HG03039 (cell line): ENCODE measurements at regions not wholly inside any gene's neighbourhood (a gene's known extent, or its start where the extent isn't known, plus 50 kb on each side); places are given as distances from the start of the nearest gene placed in this dataset.

Experiments
- ATAC-seq: cut with Tn5 transposase; IDR thresholded peaks from one replicate; pipeline ENCODE4 v1.9.1; 2021; ENCODE audit warnings: mild to moderate bottlenecking, moderate library complexity; ENCODE audit not compliant: unreplicated experiment

DNA sequence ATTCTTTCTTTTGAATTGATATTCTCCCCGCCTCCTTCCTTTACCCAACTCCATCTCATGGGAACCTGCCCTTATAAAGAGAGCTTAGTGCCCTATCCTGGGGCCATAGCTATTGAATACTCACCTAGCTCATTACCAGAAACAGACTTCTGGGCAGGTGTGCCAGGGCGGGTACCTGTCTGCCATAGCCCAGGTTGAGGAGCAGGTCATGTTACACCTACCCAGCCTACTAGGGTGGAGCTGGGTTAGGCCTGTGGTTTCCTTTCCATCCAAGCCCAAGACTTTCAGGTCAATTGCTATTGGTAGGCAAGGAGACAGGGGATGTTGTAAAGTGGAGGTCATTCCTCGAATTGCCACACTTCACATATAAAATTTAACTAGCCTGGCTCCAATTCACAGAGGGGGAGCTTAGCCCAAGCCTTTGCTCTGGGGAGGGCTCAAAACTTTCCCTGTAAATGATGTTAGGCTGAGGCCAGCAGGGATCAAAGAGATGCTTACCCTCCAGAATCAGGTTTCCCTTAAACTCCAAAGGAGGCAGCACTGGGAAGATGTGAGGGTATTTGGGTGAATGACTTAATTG lies 87.1 kb upstream of the IPO9 start:
- ATAC-seq, result no peak

GRCh38 chr1:201742476-201742875 lies 86.5 kb upstream of the IPO9 start:
- ATAC-seq, result no peak

- no peak for ATAC-seq
These were observed 85.8 kb upstream of the IPO9 start for GRCh38 chr1:201742955-201743805.

DNA sequence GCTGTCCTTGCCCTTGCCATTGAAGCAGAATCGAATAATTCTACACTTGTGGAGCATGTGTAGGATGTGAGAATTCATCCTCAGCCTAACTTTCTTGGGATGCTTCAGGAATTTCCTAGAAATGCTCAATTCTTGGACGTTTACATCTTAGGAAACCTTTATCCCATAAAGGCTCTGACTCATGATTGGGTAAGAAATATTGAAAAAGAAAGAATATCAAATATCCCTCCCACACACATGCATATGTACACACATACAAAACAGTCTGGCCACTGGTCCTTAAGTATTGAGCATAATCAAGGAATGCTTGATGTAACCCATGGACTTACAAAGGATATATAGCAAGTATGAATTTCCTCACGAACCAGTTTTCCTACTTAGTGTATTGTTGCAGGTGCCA lies 83.9 kb upstream of the IPO9 start:
- ATAC-seq, result no peak

DNA sequence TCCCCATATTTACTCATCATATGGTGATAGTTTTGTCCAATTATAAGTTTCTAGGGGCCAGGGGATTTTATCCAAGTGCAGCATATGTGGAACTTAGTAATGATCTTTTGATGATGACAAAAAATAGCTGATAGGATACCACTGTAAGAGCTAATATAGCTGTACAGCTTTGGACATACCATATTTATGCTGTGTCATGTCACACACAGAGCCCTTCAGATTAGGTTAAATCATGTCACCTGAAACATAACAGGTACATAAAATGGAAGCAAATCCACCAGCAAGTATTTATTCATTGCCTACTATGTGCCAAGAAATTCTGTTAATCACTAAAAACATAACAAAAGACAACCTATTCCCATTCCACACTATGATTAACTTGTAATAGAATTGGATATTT lies 82.8 kb upstream of the IPO9 start:
- no peak for ATAC-seq

DNA sequence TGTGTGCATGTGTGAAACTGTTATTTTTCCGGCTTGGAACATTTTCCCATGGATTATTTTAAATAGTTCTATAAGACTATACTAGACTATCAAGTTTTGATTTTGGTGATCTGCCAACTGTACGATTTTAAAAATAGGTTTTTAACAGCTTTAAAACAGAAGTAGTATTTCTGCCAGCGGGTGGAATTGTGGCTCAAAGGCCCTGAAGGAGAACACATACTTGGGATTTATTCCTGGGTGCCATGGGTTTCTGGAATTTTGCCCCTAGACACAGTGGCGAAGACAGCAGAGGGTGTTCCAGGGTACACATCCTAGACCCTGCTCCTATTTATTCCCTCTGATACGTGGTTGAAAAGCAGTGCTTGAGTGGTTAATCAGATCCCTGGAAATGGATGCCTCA lies 81.7 kb upstream of the IPO9 start:
- no peak for ATAC-seq

DNA sequence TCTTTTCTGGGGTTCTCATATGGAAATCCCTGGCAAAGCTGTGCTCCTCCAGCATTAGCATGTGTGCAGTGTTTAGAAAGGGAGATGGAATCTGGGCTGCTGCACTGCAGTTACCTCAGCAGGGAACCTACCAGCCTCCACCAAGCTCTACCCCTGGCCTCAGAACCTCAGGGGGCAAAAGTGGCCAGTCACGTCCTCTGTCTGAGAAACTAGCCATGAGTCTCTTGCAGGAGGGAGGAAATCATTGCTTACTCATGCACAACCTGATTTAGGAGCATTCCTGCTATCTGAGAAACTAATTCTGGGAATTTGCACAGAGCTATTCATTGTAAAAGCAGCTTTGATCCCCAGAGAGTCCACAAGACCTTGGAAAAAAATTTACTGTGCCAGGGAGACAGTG lies 80.6 kb upstream of the IPO9 start:
- ATAC-seq, result no peak

GRCh38 chr1:201749059-201749690 lies 79.8 kb upstream of the IPO9 start:
- no peak for ATAC-seq

- no peak for ATAC-seq
These were observed 78.8 kb upstream of the IPO9 start for GRCh38 chr1:201750120-201750519.

DNA sequence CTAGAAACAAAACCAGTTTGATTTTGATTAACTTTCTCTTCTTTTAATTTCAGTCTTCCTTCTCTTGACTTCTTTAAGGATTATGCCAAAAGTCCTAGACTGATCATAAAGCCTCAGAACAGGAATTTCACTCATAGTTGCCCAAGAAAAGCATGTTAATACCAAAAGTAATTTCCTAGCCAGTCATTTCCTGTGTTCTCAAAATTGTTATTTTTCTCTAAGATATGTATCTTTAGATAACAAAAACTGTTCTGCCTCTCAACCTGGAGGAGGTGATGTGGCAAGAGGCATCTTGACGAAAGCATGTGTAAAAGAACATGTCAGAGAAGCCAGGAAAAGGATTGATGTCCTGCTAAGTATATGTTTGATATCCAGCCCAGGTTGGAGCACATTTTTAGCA lies 78.0 kb upstream of the IPO9 start:
- ATAC-seq, result no peak

- ATAC-seq, result no peak
These were observed 77.1 kb upstream of the IPO9 start for GRCh38 chr1:201751872-201752271.

GRCh38 chr1:201752333-201752732 lies 76.6 kb upstream of the IPO9 start:
- ATAC-seq, result no peak

DNA sequence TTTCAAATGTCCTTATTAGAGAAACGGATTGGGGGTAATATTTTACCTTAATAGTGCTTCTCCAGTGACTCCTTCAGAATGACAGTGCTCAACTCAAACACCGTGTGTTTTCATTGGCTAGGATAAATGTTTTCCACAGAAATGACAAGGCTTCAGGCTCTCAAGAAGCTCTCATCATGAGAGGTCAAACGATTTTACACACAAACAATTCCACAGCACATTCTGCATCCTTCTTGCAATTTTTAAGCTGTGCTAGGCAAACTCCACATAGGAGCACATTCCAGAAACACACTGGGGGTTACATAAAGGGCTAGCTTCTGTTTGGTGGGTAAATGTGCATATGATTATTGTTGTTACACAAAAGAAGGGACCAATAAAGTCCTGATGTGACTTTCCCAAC lies 75.5 kb upstream of the IPO9 start:
- ATAC-seq, result no peak

DNA sequence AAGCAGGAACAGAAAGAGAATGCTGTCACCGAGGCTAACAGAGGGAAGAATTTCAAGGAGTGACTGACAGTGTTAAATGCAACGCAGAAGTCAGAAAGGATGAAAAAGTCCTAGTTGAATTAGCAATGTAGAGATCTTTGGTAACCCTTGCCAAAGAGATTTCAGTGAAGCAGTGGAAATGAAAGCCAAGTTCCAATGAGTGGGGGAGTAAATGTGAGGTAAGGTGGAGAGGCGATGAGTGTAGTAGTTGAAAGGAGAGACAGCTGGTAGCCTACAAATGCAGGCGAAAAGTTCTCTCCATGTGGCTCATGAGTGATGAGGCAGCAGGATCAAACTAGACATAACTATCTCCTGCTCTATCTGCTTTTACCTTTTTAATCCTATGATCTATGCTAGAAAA lies 74.6 kb upstream of the IPO9 start:
- no peak for ATAC-seq

- ATAC-seq, result no peak
These were observed 73.8 kb upstream of the IPO9 start for GRCh38 chr1:201755200-201755599.

- ATAC-seq, result no peak
These were observed 72.6 kb upstream of the IPO9 start for GRCh38 chr1:201756406-201756805.

DNA sequence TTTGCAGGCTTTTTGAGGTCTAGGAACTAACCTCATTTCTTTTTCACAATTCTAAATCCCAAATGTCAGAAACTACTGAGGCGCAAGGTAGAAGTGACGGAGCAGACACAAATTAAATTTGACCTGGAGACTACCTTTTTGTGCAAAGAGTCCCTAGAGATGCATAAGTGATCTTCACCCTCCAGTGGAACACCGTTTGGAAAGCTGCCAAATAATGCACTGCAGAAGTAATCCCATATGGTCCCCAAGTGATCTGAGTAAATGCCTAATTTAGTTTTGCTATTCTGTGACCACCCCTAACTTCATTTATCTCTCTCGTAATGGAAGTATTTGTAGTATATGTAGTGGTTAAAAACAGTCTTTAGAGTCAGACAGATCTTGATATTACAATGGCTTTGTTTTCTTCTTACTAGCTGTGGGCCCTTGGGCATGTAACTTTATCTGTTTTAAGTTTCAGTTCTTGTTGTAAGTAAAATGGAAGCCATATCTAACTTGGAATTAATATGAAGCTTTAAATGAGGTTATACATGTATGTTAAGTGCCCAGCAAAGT lies 70.4 kb upstream of the IPO9 start:
- no peak for ATAC-seq

DNA sequence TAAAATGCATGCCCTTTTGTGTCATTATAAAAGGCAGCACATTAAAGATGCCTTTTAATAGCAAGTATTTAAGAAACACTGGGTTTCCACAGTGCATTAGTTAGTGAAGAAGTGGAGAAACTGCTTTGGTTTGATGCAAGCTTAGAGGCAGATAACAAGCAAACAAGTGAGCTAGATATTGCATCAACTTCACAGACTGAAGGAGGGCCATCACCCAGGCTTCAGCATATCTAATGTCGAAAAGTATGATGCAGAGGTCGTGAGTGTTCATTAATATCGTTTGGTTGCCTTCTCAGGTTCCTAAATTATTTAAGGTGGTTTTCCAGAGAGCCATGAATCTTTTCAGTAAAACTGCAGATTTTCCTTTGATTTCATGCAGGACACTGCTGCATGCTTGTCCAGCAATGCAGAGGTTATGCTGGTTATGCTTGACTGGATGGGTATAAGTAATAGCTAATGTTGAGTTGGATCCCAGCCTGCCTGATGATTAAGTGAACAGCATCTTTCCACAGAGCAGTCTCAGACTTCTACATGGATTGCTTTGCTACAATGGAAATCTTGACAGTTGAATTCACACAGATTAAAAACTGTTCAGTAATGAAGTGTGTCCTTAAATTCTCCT lies 69.7 kb upstream of the IPO9 start:
- no peak for ATAC-seq

DNA sequence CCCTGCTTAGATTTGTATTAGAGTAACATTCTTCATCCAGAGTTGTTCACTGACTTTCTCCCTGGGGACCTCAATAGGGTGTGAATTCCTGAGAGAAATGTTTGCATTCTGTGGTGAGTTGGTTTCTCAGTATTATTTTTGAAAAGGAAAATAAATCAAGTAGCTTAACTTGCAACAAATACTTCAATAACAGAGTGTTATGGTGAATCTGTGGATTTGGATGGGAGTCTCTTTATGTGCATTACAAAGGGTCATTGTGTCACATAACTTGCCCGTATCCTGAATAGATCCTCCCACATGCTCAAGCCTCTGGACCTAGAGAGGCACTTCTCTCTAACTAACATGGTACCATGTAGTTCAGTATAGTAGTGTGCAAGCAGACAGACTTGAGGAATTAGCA lies 68.4 kb upstream of the IPO9 start:
- ATAC-seq, result no peak

- ATAC-seq, result no peak
These were observed 67.8 kb upstream of the IPO9 start for GRCh38 chr1:201761178-201761577.

GRCh38 chr1:201761871-201762270 lies 67.1 kb upstream of the IPO9 start:
- ATAC-seq, result no peak

GRCh38 chr1:201762381-201762780 lies 66.6 kb upstream of the IPO9 start:
- no peak for ATAC-seq
